Epithelial cell of esophagus (primary cell): ENCODE measurements at regions not wholly inside any gene's neighbourhood (a gene's known extent, or its start where the extent isn't known, plus 50 kb on each side); places are given as distances from the start of the nearest gene placed in this dataset.

Experiments
- DNase-seq: peaks from one replicate; pipeline ENCODE4 v3.0.0; 2010; ENCODE audit warnings: low read depth
- H3K4me3 ChIP-seq: 2 replicates; pipeline ENCODE4 v1.5.1; 2011; ENCODE audit warnings: mild to moderate bottlenecking, low read length, control low read depth
- TF ChIP-seq, protein P1 (sequence below): IDR thresholded peaks from 2 replicates; pipeline ENCODE4 v1.5.1; 2011; ENCODE audit warnings: low read depth, mild to moderate bottlenecking, low read length, control low read depth, inconsistent platforms; ENCODE audit not compliant: insufficient read depth; ENCODE audit errors: missing control alignments

DNA sequence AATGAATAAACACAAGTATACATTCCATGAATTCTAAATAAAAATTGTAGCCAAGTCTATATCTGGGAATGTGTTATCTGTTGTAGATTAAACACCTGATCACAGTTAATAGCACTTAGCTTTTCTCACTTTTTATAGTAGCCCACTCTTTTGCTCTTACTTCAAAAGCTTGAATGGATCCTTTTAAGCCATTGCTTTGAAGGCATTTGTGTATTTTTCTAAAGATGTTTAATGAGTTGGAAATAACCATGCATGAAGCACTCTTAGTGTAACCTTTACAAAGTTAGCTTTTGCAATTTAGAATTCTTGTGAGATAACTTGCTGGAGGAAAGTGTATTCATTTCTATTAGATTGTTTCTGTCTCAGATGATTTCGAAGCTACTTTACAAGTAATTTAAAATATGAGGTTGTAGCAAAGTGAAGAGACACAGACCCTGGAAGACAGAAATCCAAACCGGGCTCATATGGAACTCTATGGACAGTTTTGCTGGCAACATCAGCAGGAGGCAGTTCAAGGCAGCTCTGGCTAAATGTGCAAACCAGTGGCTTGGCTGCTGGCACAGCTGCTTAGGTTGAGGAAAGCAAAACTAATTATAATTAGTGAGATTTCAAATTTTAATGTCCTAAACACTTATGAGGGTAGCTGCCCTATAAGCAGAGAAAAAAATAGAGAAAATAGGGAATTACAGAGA is 469.8 kb upstream of the ZEB2 start:
- no peak for DNase-seq
- no peak overlapping the region for H3K4me3 ChIP-seq
- TF ChIP-seq, protein P1, sequence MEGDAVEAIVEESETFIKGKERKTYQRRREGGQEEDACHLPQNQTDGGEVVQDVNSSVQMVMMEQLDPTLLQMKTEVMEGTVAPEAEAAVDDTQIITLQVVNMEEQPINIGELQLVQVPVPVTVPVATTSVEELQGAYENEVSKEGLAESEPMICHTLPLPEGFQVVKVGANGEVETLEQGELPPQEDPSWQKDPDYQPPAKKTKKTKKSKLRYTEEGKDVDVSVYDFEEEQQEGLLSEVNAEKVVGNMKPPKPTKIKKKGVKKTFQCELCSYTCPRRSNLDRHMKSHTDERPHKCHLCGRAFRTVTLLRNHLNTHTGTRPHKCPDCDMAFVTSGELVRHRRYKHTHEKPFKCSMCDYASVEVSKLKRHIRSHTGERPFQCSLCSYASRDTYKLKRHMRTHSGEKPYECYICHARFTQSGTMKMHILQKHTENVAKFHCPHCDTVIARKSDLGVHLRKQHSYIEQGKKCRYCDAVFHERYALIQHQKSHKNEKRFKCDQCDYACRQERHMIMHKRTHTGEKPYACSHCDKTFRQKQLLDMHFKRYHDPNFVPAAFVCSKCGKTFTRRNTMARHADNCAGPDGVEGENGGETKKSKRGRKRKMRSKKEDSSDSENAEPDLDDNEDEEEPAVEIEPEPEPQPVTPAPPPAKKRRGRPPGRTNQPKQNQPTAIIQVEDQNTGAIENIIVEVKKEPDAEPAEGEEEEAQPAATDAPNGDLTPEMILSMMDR: no peak

DNA sequence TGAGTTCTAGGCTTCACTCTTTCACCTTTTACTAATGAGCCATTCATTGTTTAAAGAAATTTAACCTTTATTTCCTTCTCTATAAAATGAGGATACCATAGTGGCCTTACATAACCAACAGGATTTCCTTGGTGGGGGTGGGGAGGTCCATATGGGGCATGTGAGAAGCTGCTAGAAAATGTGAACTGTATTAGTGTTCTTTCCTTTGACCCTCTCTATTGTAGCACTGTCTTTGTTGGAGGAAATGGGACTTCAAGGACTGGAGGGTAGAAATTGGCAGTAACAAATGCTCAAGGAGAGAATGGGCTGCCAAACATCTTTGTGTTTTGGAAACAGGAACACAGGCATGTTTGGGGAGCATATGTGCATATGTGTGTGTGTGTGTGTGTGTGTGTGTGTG is 468.7 kb upstream of the ZEB2 start:
- TF ChIP-seq, protein P1: no peak
- no peak for DNase-seq
- no peak overlapping the region for H3K4me3 ChIP-seq

DNA sequence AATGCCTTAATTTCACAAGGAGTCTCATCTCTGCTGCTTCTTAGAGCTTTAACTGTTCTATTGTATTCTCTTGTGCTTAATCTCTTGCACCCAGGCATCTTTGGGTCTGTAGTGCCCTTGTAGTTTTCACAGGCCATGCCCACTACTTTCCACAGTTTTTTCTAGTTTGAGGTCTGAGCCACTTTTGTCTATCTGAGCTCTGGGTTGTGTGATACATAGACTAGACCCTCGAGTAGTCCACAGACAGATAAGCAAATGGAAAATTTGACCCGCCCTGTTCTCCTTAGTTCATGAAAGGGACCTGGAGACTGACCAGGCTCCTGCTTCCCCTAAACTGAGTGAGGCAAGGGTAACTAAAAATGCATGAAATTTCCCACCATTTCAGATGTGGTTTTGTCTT is 466.8 kb upstream of the ZEB2 start:
- TF ChIP-seq, protein P1: no peak
- DNase-seq: no peak
- no peak overlapping the region for H3K4me3 ChIP-seq

DNA sequence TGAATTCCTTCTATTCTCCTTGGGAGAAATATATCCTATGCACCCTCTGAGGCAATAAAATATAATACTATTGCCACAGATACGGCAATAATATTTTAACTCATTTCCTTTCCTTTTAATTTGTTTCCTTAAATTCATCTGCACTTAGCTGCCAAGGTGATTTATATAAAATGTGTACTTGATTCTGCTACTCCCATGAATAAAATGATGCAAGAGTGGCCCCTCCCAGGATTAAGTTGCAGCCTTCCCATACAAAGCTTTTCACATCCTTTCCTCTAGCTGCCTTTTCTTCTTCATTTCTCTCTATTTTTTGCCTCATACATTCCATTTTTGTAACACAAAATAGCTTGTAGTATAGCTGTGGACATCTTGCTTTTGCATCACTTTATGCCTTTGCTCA is 464.1 kb upstream of the ZEB2 start:
- no peak for DNase-seq
- TF ChIP-seq, protein P1: no peak
- no peak overlapping the region for H3K4me3 ChIP-seq

DNA sequence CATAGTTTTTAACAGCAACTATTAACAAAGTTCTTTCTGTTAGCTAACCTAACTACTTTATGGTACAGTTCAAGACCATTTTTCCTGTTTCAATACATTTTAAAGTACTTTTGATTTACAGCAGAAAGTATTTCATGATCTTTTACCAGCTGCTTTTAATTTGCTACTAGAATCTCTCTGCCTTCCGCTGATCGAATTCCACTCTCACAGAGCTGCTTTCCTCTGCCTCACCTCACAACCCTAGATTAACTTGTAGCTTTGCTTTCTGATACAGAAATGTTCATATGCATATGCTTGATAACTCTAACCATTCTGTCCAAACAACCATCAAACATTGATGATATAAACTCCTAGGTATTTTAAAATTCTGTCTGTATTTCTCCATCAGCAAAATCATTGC is 463.2 kb upstream of the ZEB2 start:
- no peak for DNase-seq
- TF ChIP-seq, protein P1: no peak
- no peak overlapping the region for H3K4me3 ChIP-seq

DNA sequence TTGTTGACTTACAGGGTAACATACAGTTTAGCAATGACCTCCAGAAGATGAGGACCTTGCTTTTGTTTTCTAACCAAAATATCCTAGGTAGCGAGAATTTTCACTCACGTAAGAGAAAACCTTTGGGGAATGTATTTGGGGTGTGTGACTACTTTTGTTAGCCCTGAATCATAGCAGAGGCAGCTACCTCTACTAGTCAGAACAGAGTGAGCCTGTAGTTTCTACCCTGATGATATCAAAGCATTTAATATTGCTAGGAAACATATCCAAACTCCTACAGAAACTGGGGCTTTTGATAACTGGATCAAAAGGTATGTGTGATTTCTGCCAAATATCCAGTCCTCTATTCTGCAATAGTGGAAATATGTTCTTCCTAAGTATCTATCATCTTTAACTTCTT is 462.6 kb upstream of the ZEB2 start:
- no peak overlapping the region for H3K4me3 ChIP-seq
- DNase-seq: no peak
- TF ChIP-seq, protein P1: no peak

DNA sequence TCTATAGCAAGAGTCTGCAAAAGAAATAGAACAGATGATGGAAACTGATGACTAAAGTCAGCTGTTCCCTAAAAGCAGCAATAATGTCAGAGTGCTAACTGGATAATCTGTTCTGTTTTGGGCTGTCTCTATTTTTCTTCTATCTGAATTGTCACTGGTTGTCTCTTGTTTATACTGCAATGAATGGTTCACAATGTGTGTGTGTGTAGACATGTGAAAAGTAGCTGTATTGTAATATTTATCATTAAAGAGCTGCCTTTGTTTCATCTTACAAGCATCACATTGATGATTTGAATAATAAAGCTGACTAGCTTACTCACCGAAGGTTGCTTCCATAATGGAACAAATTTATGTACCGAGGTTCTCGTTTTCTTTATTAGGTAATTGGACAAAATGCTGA is 456.0 kb upstream of the ZEB2 start:
- TF ChIP-seq, protein P1: no peak
- no peak overlapping the region for H3K4me3 ChIP-seq
- DNase-seq: no peak
